ENCODE measurements at regions not wholly inside any gene's neighbourhood (a gene's known extent, or its start where the extent isn't known, plus 50 kb on each side); places are given as distances from the start of the nearest gene placed in this dataset.

DNA sequence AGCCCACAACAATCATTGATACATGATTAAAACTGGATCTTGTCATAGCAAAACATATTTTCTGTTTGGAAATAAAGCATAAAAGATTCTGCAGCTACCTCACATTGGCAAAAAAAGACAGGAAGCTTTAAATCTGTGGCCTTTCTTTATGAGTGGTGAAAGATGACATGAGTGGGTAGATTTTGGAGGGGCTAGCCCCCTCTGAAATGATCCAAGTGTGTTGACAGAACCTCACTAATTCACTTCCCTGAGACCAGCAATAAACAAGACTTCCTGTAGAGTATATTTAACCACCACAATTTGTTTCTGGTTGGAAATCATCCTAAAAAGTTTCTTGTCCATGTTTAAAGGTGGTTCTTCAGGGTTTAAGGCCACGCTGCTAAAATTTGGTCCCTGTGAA is 530.8 kb downstream of the SPATA31D1 start:
- intact Hi-C loops (cut with micrococcal nuclease) = no loop called here
- Histone ChIP-seq H3K4me3 (replicated peaks in 1 of 2; ENCODE audit: low read depth in 1 of 2, low read length in 2 of 2) (no peak overlapping the region), H3K9me2 (ENCODE audit: insufficient read depth) (no peaks in the 10 kb centered on the region), H3K27me3 (ENCODE audit: insufficient read depth, low read length) (no peaks in the 10 kb centered on the region), H3K4me2 (ENCODE audit: low read length) (no peak overlapping the region), H4K20me1 (ENCODE audit: insufficient read depth) (no peaks in the 10 kb centered on the region), H3K9ac (ENCODE audit: low read length) (no peak overlapping the region), H3K36me3 (ENCODE audit: control insufficient read depth in 1 of 2, insufficient read depth in 2 of 2, low read length in 2 of 2) (no peaks in the 10 kb centered on the region), H3K9me3 (ENCODE audit: control insufficient read depth in 1 of 2, insufficient read depth in 1 of 2, low read depth in 1 of 2, low read length in 2 of 2) (peaks cover 0 to 21% of the 10 kb centered on the region in 2 experiments; a peak in 2 of 4 replicates), H3K27ac (ENCODE audit: low read depth, low read length) (no peak overlapping the region), H3K79me2 (ENCODE audit: insufficient read depth, low read length) (no peaks in the 10 kb centered on the region), H3K4me1 (ENCODE audit: control insufficient read depth in 1 of 2, insufficient read depth in 2 of 2, low read length in 2 of 2) (no peaks in the 10 kb centered on the region), H2AFZ (ENCODE audit: low read depth, low read length, poor library complexity, severe bottlenecking) (no peak overlapping the region)
- POLR2A ChIA-PET = no interaction called here
- BruUV-seq (replicated peaks) = no TSS peak
- CTCF ChIA-PET = no interaction called here
- RAD21 ChIA-PET (ENCODE audit: low non-redundant PET in 1 of 2, low total read pairs in 2 of 2, uncharacterized antibody in 2 of 2, unreplicated experiment in 2 of 2) = no interaction called here
- no peak for DNase-seq (ENCODE audit: low read depth, low spot score)
- ATAC-seq = no peak
- TF ChIP-seq JUND (IDR thresholded peaks at IDR 0.05) (no peak), POLR2A (IDR thresholded peaks at IDR 0.05; ENCODE audit: borderline replicate concordance, extremely low read depth, insufficient read depth, insufficient read length) (no peak), YY1 (IDR thresholded peaks at IDR 0.05; ENCODE audit: extremely low read depth, insufficient replicate concordance, low read depth, low read length) (no peak), POLR2AphosphoS5 (IDR thresholded peaks at IDR 0.05; ENCODE audit: low read depth, low read length) (no peak), SIN3A (IDR thresholded peaks at IDR 0.05; ENCODE audit: low read depth) (no peak), EZH2 (IDR thresholded peaks at IDR 0.05) (no peak), SP1 (IDR thresholded peaks at IDR 0.05; ENCODE audit: low read depth) (no peak), CEBPB (IDR thresholded peaks at IDR 0.05; ENCODE audit: low read depth) (no peak), EGR1 (IDR thresholded peaks at IDR 0.05; ENCODE audit: low read depth) (no peak), TCF7L2 (IDR thresholded peaks at IDR 0.05; ENCODE audit: borderline replicate concordance, extremely low read depth, insufficient read depth, insufficient read length) (no peak), FOSL1 (IDR thresholded peaks at IDR 0.05; ENCODE audit: low read depth) (no peak), ELF1 (IDR thresholded peaks at IDR 0.05; ENCODE audit: borderline replicate concordance, low read depth) (no peak), EZH2phosphoT487 (IDR thresholded peaks at IDR 0.05; ENCODE audit: borderline replicate concordance) (no peak)
- TF ChIP-seq, protein P1, sequence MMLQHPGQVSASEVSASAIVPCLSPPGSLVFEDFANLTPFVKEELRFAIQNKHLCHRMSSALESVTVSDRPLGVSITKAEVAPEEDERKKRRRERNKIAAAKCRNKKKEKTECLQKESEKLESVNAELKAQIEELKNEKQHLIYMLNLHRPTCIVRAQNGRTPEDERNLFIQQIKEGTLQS (IDR thresholded peaks at IDR 0.05) = no peak
- TF ChIP-seq, protein P2, sequence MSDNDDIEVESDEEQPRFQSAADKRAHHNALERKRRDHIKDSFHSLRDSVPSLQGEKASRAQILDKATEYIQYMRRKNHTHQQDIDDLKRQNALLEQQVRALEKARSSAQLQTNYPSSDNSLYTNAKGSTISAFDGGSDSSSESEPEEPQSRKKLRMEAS (IDR thresholded peaks at IDR 0.05) = no peak
- TF ChIP-seq, protein P3, sequence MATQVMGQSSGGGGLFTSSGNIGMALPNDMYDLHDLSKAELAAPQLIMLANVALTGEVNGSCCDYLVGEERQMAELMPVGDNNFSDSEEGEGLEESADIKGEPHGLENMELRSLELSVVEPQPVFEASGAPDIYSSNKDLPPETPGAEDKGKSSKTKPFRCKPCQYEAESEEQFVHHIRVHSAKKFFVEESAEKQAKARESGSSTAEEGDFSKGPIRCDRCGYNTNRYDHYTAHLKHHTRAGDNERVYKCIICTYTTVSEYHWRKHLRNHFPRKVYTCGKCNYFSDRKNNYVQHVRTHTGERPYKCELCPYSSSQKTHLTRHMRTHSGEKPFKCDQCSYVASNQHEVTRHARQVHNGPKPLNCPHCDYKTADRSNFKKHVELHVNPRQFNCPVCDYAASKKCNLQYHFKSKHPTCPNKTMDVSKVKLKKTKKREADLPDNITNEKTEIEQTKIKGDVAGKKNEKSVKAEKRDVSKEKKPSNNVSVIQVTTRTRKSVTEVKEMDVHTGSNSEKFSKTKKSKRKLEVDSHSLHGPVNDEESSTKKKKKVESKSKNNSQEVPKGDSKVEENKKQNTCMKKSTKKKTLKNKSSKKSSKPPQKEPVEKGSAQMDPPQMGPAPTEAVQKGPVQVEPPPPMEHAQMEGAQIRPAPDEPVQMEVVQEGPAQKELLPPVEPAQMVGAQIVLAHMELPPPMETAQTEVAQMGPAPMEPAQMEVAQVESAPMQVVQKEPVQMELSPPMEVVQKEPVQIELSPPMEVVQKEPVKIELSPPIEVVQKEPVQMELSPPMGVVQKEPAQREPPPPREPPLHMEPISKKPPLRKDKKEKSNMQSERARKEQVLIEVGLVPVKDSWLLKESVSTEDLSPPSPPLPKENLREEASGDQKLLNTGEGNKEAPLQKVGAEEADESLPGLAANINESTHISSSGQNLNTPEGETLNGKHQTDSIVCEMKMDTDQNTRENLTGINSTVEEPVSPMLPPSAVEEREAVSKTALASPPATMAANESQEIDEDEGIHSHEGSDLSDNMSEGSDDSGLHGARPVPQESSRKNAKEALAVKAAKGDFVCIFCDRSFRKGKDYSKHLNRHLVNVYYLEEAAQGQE (IDR thresholded peaks at IDR 0.05; ENCODE audit: low read depth) = no peak
